ENCODE measurements at regions not wholly inside any gene's neighbourhood (a gene's known extent, or its start where the extent isn't known, plus 50 kb on each side); places are given as distances from the start of the nearest gene placed in this dataset.
"Not testable (repeated sequence)": the region's sequence is repeated elsewhere in the genome, so short reads cannot be mapped to it uniquely, and the experiment has no call there.

DNA sequence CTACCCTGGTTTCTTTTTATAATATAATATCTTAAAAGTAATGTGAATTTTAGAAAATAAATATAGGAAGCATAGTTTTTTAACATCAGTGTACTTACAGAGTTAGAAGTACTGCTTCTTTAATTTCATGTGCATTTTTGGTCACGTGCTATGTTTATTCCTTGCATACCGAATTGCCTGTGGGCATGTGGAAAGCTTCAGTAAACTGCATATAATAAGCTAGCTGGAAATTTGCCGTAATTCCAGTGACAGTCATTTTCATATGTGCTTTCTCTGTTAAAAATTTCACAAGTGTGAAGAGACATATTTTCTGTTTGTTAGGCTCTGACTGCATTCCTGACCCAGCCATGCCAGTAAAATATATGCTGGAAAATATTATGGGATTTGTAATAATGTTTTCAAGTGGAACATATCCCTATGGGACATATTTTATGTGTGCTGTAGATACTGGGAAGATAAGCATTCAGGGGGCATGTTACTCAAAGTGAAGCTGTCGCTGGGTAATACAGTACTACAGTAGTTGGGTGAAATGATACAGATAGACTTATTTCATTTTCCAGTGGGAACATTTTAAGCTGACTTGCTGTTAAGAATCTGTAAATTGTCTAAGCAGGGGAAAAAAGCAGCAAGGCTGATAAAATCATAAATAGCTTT, 616.7 kb downstream of the FRK start:
- no peak for DNase-seq (ENCODE audit: low spot score)

DNA sequence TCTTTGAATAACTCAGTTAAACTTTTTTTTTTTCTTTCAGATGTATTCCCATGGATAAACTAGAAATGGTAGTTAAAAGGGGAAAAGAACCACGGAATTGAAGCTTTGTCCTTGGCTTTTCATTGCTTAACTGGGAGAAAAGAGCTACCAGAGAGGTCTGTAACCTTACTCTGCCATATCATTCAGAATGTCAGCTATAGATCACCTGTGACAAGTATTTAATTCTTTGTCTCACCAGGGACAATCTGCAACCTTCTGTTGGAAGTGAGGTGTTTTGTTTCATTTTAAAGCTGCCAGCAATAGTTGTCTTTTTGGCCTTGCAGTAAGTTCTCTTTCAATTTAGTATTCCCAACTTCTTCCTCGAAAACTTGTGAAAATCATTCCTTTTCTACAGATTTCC, 618.4 kb downstream of the FRK start:
- no peak for DNase-seq (ENCODE audit: low spot score)

DNA sequence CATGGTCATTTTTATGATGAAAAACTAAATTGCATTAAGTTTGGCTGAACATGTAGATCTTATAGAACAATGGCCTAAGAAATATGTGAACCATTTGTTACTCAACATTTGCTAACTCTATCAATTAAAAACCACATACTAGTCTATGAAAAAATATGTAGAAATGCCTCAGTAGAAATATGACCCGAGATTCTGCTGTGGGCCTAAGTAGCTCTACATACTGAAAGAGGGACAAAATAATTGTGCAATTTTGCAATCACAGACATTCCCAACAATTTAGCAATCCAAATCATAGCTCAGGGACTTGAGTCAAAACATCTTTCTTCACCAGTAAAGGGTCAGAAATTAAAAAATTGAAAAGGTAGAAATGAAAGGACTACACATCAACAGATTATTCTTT, 619.0 kb downstream of the FRK start:
- no peak for DNase-seq (ENCODE audit: low spot score)

DNA sequence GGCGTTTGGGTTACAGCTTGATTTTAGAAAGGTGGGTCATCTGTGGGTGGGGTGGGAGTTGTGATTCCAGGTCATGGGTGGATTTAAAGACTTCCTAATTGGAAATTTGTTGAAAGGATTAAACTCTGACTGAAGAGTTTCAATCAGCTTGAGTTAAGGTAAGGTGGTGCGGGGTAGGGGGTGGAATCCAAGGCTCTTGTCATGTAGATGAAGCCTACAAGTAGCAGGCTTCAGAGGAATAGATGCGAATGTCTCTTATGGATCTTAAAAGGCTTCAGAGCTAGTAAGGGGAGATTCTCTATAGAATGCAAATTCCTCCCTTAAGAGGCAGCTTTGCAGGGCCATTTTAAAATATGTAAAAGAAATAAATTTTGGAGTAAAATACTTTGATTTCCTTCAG, 645.3 kb downstream of the FRK start:
- DNase-seq (ENCODE audit: low spot score): no peak

DNA sequence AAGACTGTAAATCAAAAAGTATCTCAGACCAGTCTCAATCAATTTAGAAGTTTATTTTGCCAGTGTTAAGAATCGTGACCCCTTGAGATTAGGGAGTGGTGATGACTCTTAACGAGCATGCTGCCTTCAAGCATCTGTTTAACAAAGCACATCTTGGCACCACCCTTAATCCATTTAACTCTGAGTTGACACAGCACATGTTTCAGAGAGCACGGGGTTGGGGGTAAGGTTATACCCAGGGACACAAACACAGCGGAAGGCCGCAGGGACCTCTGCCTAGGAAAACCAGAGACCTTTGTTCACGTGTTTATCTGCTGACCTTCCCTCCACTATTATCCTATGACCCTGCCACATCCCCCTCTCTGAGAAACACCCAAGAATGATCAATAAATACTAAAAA, 645.8 kb downstream of the FRK start:
- not testable (repeated sequence) for DNase-seq (ENCODE audit: low spot score)

DNA sequence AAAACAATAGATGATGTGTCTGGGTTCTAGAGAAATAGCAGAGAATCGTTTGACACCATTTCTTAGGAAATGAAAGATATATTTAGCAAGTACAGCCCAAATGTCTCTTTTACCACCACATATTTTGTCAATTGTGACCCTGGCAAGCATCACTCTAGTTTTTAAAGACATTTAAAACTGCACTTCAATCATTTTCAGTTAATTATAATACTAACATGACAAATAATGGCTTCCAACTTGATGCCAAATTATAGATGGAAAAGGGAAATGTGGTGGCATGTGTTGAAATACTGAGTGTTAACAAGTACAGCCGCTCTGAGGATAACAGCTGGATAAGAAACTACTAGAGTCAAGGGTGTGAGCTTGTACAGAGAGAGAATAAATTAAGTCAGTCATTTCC, 648.9 kb downstream of the FRK start:
- DNase-seq (ENCODE audit: low spot score): no peak

DNA sequence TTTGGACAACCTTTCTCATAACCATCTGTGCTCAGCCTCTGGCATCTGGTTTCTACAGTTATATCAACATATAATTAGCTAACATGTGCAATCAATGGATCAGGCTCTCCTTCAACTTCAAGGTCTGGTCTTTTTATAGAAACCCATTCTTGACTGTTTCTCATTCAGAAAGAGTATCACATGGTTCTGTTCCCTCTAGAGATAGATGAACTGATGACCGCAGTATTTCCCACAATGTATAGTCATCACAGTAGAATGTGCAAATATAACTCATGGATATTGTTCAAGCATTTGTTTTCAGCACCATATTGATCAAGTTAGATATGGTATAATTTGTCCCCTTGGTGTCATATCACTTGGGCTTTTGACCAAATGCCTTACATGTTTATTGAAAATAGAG, 656.2 kb downstream of the FRK start:
- no peak for DNase-seq (ENCODE audit: low spot score)

DNA sequence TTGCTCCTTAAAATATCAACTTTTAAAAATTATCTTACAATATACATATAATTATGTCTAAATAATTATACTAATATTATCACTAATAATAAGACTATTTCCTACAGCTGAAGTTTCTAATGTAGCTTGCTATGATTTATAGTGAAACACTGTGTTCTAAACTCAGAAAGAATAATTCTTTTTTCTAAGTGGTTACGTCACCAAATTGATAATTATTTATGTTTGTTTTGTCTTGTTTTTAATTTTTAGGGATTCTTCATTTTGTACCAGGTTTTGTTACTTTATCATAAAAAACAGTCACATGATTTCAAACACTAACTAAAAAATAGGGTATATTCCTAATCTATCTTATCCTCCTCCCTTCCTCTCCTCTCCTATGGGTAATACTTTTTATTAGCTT, 662.1 kb downstream of the FRK start:
- no peak for DNase-seq (ENCODE audit: low spot score)

DNA sequence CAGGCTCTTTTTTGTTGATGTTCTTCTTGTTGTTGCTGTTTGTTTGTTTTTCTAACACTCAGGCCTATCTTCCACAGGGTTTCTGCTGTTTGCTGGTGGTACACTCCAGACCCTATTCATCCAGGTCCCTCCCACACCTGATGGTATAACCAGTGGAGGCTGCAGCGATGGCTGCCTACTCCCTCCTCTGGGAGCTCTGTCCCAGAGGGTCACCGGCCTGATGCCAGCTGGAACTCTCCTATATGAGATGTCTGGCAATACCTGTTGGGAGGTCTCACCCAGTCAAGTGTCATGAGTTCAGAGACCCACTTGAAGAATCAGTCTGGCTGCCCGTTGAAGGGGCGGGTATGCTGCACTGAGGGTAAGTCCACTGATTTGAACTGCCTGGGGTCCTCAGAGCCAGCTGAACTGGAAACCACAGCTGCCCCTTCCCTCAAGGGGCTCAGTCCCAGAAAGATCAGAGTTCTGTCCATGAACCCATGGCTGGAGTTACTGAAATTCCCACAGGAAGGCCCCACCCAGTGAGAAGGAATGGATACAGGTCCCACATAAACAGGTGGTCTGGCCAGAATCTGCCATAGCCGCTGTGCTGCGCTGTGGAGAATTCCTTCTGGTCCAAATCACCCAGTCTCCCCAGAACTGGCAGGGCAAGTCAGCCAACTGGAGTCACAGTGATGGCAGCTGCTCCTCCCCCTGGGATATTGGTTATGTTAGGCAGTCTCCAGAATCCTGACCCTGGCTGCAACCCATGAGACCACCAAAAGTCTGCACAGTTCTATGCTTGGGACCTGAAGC, 664.4 kb downstream of the FRK start:
- no peak for DNase-seq (ENCODE audit: low spot score)

DNA sequence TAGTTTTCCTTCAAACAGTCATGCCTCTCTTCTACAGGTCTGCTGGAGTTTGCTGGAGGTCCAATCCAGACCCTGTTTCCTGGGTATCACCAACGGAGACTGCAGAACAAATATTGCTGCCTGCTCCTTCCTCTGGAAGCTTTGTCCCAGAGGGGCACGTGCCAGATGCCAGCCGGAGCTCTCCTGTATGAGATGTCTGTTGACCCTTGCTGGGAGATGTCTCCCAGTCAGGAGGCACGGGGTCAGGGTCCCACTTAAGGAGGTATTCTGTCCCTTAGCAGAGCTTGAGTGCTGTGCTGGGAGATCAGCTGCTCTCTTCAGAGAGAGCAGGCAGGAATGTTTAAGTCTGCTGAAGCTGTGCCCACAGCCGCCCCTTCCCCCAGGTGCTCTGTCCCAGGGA, 666.9 kb downstream of the FRK start:
- no peak for DNase-seq (ENCODE audit: low spot score)

DNA sequence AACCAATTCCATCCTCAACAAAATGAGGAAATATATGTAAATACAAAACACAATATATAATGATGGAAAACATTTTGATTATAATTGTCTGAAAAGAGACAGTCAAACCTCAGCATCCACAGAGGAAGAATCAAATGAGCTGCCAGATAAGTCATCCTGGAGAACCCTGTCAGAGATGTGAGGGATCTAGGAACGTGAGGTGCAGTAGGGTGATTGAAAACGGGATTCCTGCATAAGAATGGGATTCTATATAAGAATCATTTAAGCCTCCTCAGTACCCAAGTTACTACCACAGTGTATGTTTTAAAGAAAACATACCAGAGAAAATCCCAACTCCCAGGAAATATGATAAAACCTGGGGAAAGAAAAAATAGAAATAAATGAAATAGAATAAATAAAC, 690.5 kb downstream of the FRK start:
- no peak for DNase-seq (ENCODE audit: low spot score)

DNA sequence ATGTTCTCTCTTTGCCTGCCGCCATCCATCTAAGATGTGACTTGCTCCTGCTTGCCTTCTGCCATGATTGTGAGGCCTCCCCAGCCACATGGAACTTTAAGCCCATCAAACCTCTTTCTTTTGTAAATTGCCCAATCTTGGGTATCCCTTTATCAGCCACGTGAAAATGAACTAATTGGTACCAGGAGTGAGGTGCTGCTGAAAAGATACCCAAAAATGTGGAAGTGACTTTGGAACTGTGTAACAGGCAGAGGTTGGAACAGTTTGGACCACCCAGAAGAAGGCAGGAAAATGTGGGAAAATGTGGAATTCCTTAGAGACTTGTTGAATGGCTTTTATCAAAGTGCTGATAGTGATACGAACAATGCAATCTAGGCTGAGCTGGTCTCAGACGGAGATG, 694.9 kb downstream of the FRK start:
- DNase-seq (ENCODE audit: low spot score): no peak

DNA sequence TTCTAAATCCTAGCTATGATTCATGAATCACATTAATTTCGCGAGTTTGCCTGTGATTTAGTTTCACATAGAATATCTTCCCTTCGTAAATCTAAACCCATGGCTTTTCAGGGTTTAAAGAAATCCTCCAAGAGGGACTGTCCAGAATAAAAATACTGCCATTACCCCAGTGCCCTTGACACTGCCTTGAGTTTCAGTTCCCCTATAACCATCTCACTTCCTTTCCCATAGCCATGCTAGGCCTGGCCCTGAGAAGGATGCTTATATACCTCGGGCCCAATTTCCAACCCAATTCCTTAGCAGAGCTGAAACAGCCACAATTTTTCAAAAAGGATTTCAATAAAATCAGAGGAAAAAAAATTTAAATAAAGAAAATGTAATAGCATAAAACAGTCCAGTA, 697.3 kb downstream of the FRK start:
- DNase-seq (ENCODE audit: low spot score): no peak

DNA sequence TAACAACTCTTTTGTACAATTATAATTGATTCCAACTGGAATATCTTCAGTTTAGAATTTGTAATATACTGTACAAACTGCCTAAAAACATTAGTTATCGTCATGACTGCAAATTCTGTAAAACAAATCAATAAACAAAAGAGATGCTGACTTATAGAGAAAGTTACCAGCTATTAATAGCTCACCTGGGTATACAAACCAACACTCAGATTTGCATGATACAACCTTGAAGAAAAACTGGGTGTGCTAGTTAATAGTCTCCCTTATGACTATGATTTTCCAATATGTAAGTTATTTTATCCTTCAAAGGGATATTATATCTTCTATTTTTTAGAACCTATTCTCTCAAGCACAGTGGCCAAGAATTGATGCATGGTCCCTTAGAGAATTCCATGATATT, 698.5 kb downstream of the FRK start:
- DNase-seq (ENCODE audit: low spot score): no peak

DNA sequence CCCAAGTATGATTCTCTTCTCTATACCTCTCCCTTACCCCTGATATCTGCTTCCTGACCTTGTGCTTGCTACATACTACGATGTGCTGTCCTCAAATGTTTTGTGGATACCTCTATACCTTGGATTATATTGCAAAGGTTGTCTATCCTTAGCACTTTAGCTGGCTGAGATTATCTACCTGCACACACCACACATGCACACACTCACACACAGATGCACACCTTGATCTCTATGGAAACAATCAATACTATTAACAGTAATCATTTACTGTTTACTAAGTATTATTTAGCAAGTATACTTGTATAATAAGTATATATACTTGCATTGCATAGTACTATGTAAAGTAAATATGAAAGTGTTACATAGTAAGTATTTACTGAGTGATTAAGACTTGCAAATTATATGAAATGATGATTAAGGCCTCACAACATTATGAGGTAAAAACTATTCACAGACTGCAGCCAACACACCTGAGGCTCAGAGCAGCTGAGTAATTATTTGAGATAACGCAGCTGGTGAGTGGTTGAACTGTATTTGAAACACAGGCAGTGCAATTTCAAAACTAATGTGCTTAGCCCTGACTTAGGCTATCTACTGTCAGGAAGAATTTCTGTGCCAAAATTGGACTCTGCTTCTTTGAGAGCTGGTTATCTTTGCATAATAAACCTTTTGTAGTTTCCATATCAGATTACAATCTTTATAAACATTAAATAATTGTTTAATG, 699.9 kb downstream of the FRK start:
- no peak for DNase-seq (ENCODE audit: low spot score)

DNA sequence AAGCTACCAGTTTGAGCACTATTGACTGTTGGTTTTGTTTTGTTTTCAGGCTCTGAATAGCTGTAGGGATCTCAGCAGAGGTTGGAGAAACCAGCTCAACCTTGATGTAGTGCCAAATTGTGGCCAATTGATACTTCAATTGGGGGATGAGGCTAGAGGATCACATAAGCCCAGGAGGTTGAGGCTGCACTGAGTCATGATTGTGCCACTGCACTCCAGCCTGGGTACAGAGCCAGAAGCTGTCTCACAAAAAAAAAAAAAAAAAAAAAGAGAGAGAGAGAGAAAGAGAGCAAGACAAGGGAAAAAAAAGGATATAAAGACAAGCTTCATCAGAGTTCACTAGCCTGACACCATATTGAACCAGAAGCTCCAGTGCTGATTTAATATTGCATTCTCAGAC, 702.1 kb downstream of the FRK start:
- DNase-seq (ENCODE audit: low spot score): no peak

DNA sequence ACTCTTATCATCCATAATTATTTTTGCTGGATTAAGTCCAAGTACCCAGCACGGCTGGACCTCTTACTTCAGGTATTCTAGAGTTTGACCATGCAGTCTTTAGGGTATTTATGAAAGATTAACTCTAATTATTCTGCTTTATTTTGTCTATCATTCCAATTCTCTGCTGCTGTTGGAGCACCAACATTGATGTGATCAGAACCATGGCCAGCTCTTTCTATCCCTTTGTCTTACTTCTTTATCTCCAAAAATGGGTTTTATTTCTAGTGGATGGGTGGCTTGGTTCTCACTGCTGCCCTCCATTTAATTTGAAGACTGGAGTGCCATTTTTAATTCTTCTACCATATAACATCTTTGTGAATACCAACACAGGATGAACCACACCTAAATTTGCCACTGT, 704.3 kb downstream of the FRK start:
- no peak for DNase-seq (ENCODE audit: low spot score)

DNA sequence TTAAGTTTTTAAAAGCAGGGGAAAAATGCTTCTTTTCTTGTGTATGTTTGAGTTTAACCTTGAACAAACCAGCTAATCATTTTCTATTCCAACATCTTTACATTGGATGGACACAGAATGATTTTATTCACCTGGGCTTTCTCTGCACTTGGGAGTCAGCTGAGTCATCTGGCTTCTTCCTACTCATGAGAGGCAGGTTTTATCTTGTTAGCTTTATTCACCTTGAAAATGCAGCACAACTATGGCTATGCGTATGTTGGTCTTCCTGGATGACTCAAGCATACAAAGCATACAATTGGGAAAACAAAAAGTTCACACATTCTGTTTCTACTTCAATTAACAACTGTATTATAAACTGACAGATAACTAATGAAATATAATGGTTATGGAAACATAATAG, 737.7 kb downstream of the FRK start:
- DNase-seq (ENCODE audit: low spot score): no peak

DNA sequence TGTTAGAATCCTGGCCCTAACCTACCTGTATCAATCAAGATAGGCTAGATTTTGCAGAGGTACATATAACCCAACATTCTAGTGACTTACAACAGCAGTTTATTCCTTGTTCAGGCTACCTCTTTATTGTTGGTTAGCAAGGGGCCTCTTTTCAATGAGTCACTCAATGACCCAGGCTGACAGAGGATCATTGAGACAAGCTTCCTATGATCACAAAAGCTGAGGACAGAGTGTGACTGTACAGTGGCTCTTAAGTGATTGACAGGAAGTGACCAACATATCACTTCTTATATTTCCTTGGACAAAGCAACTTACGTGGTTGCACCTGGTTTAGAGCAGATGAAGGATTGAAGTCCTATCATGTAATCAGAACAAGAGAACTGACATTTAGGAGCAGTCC, 740.9 kb downstream of the FRK start:
- DNase-seq (ENCODE audit: low spot score): no peak

DNA sequence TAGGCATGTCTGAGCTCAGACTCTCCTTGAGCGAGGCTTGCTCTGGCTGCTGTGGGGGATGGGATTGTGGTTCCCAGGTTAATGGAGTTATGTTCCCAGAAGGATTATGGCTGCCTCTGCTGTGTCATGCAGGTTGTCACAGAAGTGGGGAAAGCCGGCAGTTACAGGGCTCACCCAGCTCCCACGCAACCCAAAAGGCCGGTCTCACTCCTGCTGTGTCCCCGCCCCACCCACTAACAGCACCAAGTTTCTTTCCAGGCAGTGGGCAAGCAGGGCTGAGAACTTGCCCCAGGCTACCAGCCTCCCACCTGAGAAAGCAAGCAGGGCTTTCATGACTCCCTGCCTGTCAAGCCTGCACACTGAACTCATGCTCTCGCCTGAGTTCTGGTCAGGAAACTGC, 750.5 kb downstream of the FRK start:
- DNase-seq (ENCODE audit: low spot score): no peak

DNA sequence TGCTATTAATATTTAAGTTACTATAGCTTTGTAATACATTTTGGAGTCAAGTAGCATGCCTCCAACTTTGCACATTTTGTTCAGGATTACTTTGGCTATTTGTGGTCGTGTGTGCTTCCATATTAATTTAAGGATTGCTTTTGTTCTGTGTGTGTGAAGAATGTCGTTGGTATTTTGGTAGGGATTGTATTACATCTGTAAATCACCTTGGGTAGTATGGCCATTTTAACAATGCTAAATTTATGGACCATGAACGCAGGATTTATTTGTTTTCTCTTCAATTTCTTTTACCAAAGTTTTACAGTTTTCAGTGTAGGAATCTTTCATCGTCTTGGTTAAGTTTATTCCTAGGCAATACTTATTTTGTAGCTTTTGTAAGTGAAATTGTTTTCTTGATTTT, 758.0 kb downstream of the FRK start:
- no peak for DNase-seq (ENCODE audit: low spot score)

DNA sequence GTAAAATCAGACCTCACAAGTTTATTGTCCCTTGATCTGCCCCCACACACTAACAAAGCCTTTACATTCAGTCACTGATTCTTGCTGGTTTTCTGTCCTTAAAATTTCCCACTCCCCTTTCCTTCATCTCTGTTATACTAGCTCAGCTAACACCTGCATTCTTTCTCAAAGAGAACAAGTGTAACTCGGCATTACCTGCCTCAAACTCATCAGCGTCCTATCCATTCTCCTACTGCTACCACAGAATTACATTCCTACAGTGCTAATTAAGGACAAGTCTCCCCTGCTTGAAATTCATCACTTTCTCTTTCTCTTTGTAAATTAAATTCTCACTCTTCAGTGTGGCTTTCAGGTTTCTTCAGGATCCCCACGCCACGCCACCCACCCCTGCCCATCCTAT, 773.2 kb downstream of the FRK start:
- DNase-seq (ENCODE audit: low spot score): no peak

Data from mesenteric fat pad (tissue), 1 donor.